NOMO-1 treated with DMSO at 0.1 percent for 48 hours (cell line): ENCODE measurements at regions not wholly inside any gene's neighbourhood (a gene's known extent, or its start where the extent isn't known, plus 50 kb on each side); places are given as distances from the start of the nearest gene placed in this dataset.

ENCODE experiments used
- DNase-seq: peaks from one replicate; lab custom pipeline; 2025; ENCODE audit not compliant: unreplicated experiment; lab: John Stamatoyannopoulos, UW

DNA sequence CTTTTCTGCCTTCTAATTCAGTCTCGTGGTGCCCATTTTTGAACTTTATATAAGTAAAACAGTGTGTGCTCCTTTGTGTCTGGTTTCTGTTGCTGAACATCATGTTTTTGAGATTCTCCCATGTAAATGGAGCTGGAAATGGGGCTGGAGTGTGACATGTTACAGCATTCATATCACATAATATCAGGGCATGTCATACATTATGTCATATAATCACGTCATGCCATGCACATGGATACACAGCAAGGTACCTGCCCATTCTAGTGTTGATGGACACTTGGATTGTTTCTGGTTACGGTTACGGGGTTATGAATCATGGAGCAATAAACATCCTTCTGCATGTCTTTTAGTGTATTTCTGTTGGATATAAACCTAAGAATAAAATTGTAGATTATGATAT lies 117.1 kb upstream of the MYT1L start:
- no peak for DNase-seq

GRCh38 chr2:2422621-2423020 lies 91.5 kb upstream of the MYT1L start:
- DNase-seq: no peak

DNA sequence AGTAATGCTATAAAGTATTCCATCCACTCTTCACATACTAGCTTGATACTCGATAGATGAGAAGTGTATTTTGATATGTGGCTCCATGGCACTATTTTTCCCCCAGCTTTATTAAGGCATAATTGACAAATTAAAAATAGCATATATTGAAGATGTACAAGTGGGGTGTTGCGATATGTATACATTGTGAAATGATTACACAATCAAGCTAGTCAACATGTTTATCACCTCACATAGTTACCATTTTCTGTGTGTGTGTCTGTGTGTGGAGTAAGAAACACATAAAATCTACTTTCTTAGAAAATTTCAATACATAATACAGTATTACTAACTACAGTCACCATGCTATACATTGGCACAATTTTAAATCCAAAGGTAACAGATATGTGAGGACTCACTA lies 82.5 kb upstream of the MYT1L start:
- no peak for DNase-seq

DNA sequence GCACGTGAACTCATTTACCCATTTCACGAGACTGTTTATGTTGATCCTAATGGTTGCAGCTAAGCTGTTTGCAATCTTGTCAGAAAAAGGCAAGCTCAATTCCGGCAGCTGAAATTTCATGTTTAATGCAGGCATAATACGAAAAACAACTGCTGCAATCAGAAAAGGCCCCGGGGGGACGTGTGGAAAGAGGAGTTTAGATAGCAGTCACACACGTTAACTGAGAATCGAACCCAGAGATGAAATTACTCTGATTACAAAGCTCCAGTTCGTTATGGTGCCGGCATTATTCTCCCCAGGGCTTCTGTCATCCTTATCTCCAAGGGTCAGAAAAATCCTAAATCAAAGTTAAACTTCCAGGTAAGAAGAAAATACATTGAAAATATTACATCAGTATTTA lies 79.9 kb upstream of the MYT1L start:
- no peak for DNase-seq

GRCh38 chr2:2409481-2409880 lies 78.4 kb upstream of the MYT1L start:
- no peak for DNase-seq

DNA sequence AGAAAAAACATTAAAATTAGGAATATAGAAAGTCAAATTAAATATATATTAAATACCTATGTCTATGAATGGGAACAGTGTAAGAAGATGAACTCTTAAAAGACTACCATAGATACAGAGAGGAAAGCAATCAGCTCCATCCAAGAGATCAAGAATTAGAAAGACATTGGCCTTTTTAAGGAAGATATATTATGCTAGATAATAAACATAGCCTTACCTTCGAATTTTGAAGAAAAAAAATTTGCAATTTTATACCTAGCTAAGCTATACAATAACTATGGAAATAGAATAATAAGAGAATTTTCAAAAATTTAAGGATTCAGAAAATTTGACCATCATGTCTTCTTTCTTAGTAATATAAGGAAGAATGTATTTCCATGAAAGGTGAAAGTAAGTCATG lies 74.7 kb upstream of the MYT1L start:
- no peak for DNase-seq

DNA sequence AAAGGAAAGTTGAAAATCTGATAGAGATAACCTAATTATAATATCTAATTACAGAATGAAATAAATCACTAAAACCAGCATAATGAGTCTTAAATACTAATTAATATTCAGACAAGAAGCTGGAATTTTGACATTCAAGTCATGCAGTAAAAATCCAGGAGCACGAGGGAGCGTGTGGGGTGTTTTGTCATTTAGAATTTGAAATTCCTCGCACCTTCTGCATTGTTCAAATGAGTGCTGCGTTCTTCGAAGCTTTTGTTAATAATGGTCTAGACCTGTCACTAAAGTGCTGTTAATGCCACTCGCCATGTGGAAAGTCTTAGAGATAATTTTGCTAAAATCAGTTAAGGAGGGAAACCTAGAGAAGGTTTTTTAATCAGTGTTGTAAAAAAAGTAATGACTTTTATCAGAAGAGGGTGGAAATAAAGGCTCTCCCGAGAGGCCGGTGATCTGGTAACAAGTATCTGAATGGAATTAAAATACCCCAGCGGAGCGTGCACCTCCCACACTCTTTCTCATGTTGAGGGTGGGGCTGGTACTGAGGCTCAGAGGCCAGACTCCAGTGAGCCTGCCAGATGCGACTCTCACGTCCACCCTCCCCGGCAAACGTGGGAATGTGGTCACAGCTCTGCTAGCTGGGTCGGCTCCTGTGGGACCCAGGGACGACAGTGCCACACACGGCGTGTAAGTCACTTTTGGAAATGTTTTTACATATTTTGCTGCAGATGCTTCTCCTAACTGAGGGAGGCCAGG lies 69.4 kb upstream of the MYT1L start:
- no peak for DNase-seq

- no peak for DNase-seq
Observed at GRCh38 chr2:2399396-2399795, 68.3 kb upstream of the MYT1L start.

GRCh38 chr2:2392332-2392731 lies 61.3 kb upstream of the MYT1L start:
- no peak for DNase-seq

DNA sequence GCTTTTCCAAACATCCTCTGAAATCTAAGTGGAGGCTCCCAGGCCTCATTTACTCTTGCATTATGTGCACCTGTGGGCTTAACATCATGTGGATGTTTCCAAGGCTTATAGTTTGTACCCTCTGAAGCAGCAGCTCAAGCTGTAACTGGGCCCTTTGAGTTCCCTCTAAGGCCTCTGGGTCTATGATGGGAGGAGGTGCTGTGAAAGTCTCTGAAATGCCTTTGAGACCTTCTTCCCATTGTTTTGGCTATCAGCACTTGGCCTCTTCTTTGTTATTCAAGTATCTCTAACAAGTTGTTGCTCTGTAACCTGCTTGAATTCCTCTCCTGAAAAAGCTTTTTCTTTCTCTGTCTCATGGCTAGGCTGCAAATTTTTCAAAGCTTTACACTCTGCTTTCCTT lies 58.1 kb upstream of the MYT1L start:
- no peak for DNase-seq
